ENCODE measurements at regions not wholly inside any gene's neighbourhood (a gene's known extent, or its start where the extent isn't known, plus 50 kb on each side); places are given as distances from the start of the nearest gene placed in this dataset.
"Not testable (repeated sequence)": the region's sequence is repeated elsewhere in the genome, so short reads cannot be mapped to it uniquely, and the experiment has no call there.

- TF ChIP-seq CTCF (IDR thresholded peaks at IDR 0.05; ENCODE audit: low read length); EZH2 (optimal IDR thresholded peaks at IDR 0.05; ENCODE audit: low read depth, low read length); EZH2phosphoT487 (IDR thresholded peaks at IDR 0.05; ENCODE audit: low read length): not testable (repeated sequence)
These were observed 219.3 kb upstream of the CNTNAP5 start for GRCh38 chr2:123805746-123806145.
